ENCODE measurements at regions not wholly inside any gene's neighbourhood (a gene's known extent, or its start where the extent isn't known, plus 50 kb on each side); places are given as distances from the start of the nearest gene placed in this dataset.

DNA sequence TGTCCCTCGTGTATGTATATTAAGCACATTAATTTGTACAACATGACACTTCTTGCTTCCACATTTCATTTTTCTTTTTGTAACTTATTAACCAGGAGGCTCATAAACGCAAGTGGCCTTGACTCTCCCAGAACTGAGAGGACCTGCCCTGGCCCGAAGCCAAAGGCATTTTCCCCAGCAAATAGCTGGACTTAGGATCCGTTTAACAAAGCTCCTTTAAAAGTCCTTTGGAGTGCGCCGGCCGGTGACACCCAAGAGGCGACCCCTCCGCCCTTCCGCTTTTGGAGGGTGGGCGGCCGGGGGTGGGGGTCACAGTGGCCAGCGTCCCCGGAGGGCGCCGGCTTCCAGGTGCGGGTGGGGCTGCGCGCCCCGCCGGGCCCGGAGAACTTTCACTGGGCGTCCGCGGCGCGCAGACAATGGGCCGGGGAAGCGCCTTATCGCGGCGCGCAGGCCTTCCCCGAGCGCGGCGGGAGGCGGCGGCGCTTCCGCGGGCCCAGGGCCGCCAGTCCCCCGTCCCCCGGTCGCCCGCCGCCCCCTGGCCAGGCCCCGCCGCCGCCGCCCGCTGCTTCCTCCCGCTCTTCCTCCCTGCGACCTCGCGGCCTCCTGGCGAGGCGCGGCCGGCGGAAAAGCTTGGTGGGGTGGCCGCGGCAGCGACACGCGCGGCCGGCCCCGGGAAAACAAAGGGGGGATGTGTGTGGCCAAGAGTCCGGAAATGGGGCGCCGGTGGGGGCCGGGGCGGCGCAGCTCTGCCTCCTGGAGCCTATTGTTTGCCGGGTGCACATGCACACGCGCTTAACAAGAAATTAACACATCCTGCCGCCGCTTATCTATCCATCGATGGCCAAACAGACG lies 613.4 kb downstream of the MCTP2 start (continued):
- TF ChIP-seq, protein P1, sequence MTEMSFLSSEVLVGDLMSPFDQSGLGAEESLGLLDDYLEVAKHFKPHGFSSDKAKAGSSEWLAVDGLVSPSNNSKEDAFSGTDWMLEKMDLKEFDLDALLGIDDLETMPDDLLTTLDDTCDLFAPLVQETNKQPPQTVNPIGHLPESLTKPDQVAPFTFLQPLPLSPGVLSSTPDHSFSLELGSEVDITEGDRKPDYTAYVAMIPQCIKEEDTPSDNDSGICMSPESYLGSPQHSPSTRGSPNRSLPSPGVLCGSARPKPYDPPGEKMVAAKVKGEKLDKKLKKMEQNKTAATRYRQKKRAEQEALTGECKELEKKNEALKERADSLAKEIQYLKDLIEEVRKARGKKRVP (CRISPR knock-in tag; IDR thresholded peaks at IDR 0.05), result peak in 1 of 2 experiments; percentile 42; a peak in 1 of 4 replicates
- TF ChIP-seq, protein P2, sequence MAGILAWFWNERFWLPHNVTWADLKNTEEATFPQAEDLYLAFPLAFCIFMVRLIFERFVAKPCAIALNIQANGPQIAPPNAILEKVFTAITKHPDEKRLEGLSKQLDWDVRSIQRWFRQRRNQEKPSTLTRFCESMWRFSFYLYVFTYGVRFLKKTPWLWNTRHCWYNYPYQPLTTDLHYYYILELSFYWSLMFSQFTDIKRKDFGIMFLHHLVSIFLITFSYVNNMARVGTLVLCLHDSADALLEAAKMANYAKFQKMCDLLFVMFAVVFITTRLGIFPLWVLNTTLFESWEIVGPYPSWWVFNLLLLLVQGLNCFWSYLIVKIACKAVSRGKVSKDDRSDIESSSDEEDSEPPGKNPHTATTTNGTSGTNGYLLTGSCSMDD (CRISPR knock-in tag; IDR thresholded peaks at IDR 0.05), result no peak
- TF ChIP-seq ZNF292 (CRISPR knock-in tag; IDR thresholded peaks at IDR 0.05; ENCODE audit: borderline replicate concordance, low read depth), result no peak
- TF ChIP-seq JUNB (CRISPR knock-in tag; IDR thresholded peaks at IDR 0.05; ENCODE audit: borderline replicate concordance), result no peak
- no peak for TF ChIP-seq ZNF577 (CRISPR knock-in tag; IDR thresholded peaks at IDR 0.05; ENCODE audit: borderline replicate concordance, low read depth)
- TF ChIP-seq MEIS2 (CRISPR knock-in tag; IDR thresholded peaks at IDR 0.05), result no peak
- TF ChIP-seq ZNF264 (CRISPR knock-in tag; IDR thresholded peaks at IDR 0.05), result no peak
- no peak for TF ChIP-seq ZNF570 (CRISPR knock-in tag; IDR thresholded peaks at IDR 0.05; ENCODE audit: borderline replicate concordance)
- TF ChIP-seq ZNF138 (CRISPR knock-in tag; IDR thresholded peaks at IDR 0.05; ENCODE audit: low read depth), result no peak
- peak; percentile 83 for TF ChIP-seq ISL2 (CRISPR knock-in tag; IDR thresholded peaks at IDR 0.05)
- TF ChIP-seq, protein P3, sequence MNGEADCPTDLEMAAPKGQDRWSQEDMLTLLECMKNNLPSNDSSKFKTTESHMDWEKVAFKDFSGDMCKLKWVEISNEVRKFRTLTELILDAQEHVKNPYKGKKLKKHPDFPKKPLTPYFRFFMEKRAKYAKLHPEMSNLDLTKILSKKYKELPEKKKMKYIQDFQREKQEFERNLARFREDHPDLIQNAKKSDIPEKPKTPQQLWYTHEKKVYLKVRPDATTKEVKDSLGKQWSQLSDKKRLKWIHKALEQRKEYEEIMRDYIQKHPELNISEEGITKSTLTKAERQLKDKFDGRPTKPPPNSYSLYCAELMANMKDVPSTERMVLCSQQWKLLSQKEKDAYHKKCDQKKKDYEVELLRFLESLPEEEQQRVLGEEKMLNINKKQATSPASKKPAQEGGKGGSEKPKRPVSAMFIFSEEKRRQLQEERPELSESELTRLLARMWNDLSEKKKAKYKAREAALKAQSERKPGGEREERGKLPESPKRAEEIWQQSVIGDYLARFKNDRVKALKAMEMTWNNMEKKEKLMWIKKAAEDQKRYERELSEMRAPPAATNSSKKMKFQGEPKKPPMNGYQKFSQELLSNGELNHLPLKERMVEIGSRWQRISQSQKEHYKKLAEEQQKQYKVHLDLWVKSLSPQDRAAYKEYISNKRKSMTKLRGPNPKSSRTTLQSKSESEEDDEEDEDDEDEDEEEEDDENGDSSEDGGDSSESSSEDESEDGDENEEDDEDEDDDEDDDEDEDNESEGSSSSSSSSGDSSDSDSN (CRISPR knock-in tag; IDR thresholded peaks at IDR 0.05), result peak; percentile 88
- no peak for TF ChIP-seq AKAP8 (CRISPR knock-in tag; IDR thresholded peaks at IDR 0.05)
- TF ChIP-seq, protein P4, sequence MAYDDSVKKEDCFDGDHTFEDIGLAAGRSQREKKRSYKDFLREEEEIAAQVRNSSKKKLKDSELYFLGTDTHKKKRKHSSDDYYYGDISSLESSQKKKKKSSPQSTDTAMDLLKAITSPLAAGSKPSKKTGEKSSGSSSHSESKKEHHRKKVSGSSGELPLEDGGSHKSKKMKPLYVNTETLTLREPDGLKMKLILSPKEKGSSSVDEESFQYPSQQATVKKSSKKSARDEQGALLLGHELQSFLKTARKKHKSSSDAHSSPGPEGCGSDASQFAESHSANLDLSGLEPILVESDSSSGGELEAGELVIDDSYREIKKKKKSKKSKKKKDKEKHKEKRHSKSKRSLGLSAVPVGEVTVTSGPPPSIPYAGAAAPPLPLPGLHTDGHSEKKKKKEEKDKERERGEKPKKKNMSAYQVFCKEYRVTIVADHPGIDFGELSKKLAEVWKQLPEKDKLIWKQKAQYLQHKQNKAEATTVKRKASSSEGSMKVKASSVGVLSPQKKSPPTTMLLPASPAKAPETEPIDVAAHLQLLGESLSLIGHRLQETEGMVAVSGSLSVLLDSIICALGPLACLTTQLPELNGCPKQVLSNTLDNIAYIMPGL (CRISPR knock-in tag; IDR thresholded peaks at IDR 0.05; ENCODE audit: borderline replicate concordance in 1 of 2, low read depth in 1 of 2), result no peak
- no peak for TF ChIP-seq ZNF569 (CRISPR knock-in tag; IDR thresholded peaks at IDR 0.05; ENCODE audit: borderline replicate concordance)
- TF ChIP-seq HDAC2 (CRISPR knock-in tag; IDR thresholded peaks at IDR 0.05), result peak; percentile 39; the same call in 1 of the 2 replicates
- TF ChIP-seq MEIS1 (CRISPR knock-in tag; IDR thresholded peaks at IDR 0.05; ENCODE audit: borderline replicate concordance), result no peak
- no peak for TF ChIP-seq IRF2 (CRISPR knock-in tag; IDR thresholded peaks at IDR 0.05)
- no peak for TF ChIP-seq SETDB1 (CRISPR knock-in tag; IDR thresholded peaks at IDR 0.05; ENCODE audit: borderline replicate concordance)
- peak; percentile 29; the same call in 1 of the 2 replicates for TF ChIP-seq FOXO1 (CRISPR knock-in tag; IDR thresholded peaks at IDR 0.05)
- no peak; the same call in 1 of the 2 replicates for TF ChIP-seq JDP2 (CRISPR knock-in tag; IDR thresholded peaks at IDR 0.05; ENCODE audit: borderline replicate concordance)
- TF ChIP-seq, protein P5, sequence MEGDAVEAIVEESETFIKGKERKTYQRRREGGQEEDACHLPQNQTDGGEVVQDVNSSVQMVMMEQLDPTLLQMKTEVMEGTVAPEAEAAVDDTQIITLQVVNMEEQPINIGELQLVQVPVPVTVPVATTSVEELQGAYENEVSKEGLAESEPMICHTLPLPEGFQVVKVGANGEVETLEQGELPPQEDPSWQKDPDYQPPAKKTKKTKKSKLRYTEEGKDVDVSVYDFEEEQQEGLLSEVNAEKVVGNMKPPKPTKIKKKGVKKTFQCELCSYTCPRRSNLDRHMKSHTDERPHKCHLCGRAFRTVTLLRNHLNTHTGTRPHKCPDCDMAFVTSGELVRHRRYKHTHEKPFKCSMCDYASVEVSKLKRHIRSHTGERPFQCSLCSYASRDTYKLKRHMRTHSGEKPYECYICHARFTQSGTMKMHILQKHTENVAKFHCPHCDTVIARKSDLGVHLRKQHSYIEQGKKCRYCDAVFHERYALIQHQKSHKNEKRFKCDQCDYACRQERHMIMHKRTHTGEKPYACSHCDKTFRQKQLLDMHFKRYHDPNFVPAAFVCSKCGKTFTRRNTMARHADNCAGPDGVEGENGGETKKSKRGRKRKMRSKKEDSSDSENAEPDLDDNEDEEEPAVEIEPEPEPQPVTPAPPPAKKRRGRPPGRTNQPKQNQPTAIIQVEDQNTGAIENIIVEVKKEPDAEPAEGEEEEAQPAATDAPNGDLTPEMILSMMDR (CRISPR knock-in tag; IDR thresholded peaks at IDR 0.05), result peak; percentile 26; the same call in 1 of the 2 replicates
